GM21786 (cell line): ENCODE measurements at regions not wholly inside any gene's neighbourhood (a gene's known extent, or its start where the extent isn't known, plus 50 kb on each side); places are given as distances from the start of the nearest gene placed in this dataset.
"Not testable (repeated sequence)": the region's sequence is repeated elsewhere in the genome, so short reads cannot be mapped to it uniquely, and the experiment has no call there.

ENCODE experiments used
- ATAC-seq: cut with Tn5 transposase; IDR thresholded peaks from one replicate; pipeline ENCODE4 v1.9.1; 2021; ENCODE audit not compliant: unreplicated experiment

GRCh38 chr7:37545619-37546534 is 97.2 kb upstream of the ELMO1 start:
- no peak for ATAC-seq

GRCh38 chr7:37546677-37547076 is 98.0 kb upstream of the ELMO1 start:
- no peak for ATAC-seq

- ATAC-seq = no peak
Measured at GRCh38 chr7:37549076-37549931, 100.6 kb upstream of the ELMO1 start.

GRCh38 chr7:37550426-37550825 is 101.8 kb upstream of the ELMO1 start:
- ATAC-seq = no peak

GRCh38 chr7:37550872-37551271 is 102.2 kb upstream of the ELMO1 start:
- no peak for ATAC-seq

GRCh38 chr7:37552030-37552429 is 103.4 kb upstream of the ELMO1 start:
- no peak for ATAC-seq

GRCh38 chr7:37552439-37552838 is 103.8 kb upstream of the ELMO1 start:
- ATAC-seq = not testable (repeated sequence)

GRCh38 chr7:37555528-37555927 is 106.9 kb upstream of the ELMO1 start:
- no peak for ATAC-seq

- ATAC-seq = no peak
Measured at GRCh38 chr7:37557571-37558209, 109.0 kb upstream of the ELMO1 start.

GRCh38 chr7:37558320-37559096 is 109.8 kb upstream of the ELMO1 start:
- ATAC-seq = no peak

- ATAC-seq = no peak
Measured at GRCh38 chr7:37570145-37570544, 113.4 kb upstream of the GPR141 start.

- ATAC-seq = no peak
Measured at GRCh38 chr7:37571806-37572205, 111.8 kb upstream of the GPR141 start.

- no peak for ATAC-seq
Measured at GRCh38 chr7:37577412-37577811, 106.2 kb upstream of the GPR141 start.

- ATAC-seq = no peak
Measured at GRCh38 chr7:37577901-37578300, 105.7 kb upstream of the GPR141 start.

- no peak for ATAC-seq
Measured at GRCh38 chr7:37578350-37578749, 105.2 kb upstream of the GPR141 start.

GRCh38 chr7:37580376-37580775 is 103.2 kb upstream of the GPR141 start:
- no peak for ATAC-seq

- not testable (repeated sequence) for ATAC-seq
Measured at GRCh38 chr7:37584651-37585463, 98.7 kb upstream of the GPR141 start.

GRCh38 chr7:37590824-37591223 is 92.7 kb upstream of the GPR141 start:
- ATAC-seq = no peak

- ATAC-seq = no peak
Measured at GRCh38 chr7:37592366-37592765, 91.2 kb upstream of the GPR141 start.

GRCh38 chr7:37594602-37595001 is 89.0 kb upstream of the GPR141 start:
- ATAC-seq = no peak
